C4-2B (cell line): ENCODE measurements at regions not wholly inside any gene's neighbourhood (a gene's known extent, or its start where the extent isn't known, plus 50 kb on each side); places are given as distances from the start of the nearest gene placed in this dataset.
"Not testable (repeated sequence)": the region's sequence is repeated elsewhere in the genome, so short reads cannot be mapped to it uniquely, and the experiment has no call there.

Experiments used
- CTCF ChIP-seq: fragments of 450-650 bp; conservative IDR thresholded peaks from 2 replicates; pipeline ENCODE4 v1.5.1; 2017; ENCODE audit warnings: mild to moderate bottlenecking
- ZFX ChIP-seq: fragments of 450-650 bp; IDR thresholded peaks from 2 replicates; pipeline ENCODE4 v1.6.1; 2017

GRCh38 chr3:18173891-18174290 lies 251.2 kb downstream of the SATB1 start:
- not testable (repeated sequence) for TF ChIP-seq CTCF, ZFX
